Left colon (tissue), 2 donors: ENCODE measurements at regions not wholly inside any gene's neighbourhood (a gene's known extent, or its start where the extent isn't known, plus 50 kb on each side); places are given as distances from the start of the nearest gene placed in this dataset.
"Not testable (repeated sequence)": the region's sequence is repeated elsewhere in the genome, so short reads cannot be mapped to it uniquely, and the experiment has no call there.

Experiments
- ATAC-seq: fragments of 200-7000 bp; cut with Tn5 transposase; one replicate; pipeline ENCODE4 v1.9.1; 2020; ENCODE audit warnings: mild to moderate bottlenecking, moderate library complexity
- DNase-seq, 2 donors: peaks; one replicate each; pipeline ENCODE4 v3.0.0-alpha.2; 2020
- intact Hi-C, 2 donors: fragments of 100-400 bp; cut with DNase I in 1 of 2; cut with micrococcal nuclease in 1 of 2; formaldehyde crosslinking; loops; one replicate each; pipeline versions ENCODE4 v1.11.2 to v1.14.0; 2022; cut with DNase I, micrococcal nuclease
- donor health status: DM: no; HTN: no; CAD: no.
- donor health status: DM: yes; HTN: yes; CAD: no.

DNA sequence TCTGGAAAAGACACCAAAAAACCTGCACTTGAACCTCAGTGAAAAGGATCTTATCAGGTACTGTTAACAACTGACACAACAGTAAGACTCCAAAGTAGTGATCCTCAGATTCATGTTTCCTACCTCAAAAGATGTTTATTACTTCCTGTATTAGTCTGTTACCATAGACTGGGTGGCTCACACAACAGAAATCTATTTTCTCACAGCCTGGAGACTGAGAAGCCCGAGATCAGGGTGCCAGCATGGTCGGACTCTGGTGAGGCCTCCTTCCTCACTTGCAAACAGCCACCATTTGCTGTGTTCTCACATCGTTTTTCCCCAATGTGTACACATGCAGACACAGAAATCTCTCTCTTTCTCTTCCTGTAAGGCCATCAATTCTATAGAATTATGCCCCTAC, 154.0 kb upstream of the THSD7A start:
- intact Hi-C loops: no loop called here
- no peak for DNase-seq
- ATAC-seq: no peak

GRCh38 chr7:11988186-11988585, 156.2 kb upstream of the THSD7A start:
- ATAC-seq (peak; percentile 63), DNase-seq (no peak)
- intact Hi-C loops: no loop called here

GRCh38 chr7:12002428-12002827, 170.4 kb upstream of the THSD7A start:
- DNase-seq (no peak), ATAC-seq (no peak)
- intact Hi-C loops: no loop called here

DNA sequence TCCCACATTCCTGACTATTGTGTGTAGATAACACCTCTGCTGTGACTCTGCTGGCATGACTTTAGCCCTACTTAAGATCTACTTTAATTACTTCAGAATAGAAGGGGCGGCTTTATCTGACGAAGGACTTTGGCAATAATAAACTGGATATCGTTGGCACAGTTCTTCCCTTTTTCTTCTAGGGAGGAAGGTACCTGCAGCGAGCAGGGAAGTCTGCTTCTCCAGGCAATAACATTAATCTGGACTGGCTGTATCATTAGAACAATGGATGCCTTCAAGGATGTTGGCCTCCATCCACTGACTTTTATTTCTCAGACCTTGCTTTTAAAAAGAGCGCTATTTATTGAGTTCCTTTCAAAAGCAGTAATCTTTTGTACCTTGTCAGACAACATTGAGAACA, 172.6 kb upstream of the THSD7A start:
- ATAC-seq (peak; percentile 96), DNase-seq (peak in 1 of 2 donors; percentile 4)
- intact Hi-C loops: no loop called here

DNA sequence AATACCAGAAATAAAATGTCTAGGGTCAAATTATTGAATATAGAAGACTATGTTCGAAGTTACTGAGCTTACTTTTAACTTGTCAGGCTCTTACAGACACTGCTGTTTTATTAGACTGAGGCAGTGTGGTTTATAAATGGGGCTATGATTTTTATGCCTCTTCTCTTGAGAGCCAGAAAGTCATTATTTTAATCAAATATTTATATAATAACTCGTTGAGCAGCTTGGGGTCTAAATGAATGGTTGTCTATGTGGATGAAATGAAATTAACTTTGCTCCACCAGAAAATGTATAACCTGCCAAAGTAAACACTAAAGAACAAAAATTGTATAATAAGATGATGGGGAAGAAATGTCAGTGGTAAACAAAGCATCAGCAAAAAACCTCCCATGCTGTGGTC, 175.6 kb upstream of the THSD7A start:
- intact Hi-C loops: no loop called here
- ATAC-seq: no peak
- no peak for DNase-seq

GRCh38 chr7:12013983-12014382, 182.0 kb upstream of the THSD7A start:
- no peak for ATAC-seq
- DNase-seq: no peak
- intact Hi-C loops: loop anchor here in 1 of 2 donors (10.0 kb wide), 1 partner anchor 139 kb away; no protein-coding TSS in a partner anchor

- ATAC-seq (peak; percentile 37), DNase-seq (no peak)
- intact Hi-C loops: loop anchor here in 1 of 2 donors (10.0 kb wide), 1 partner anchor 142 kb away; no protein-coding TSS in a partner anchor
Measured at GRCh38 chr7:12016439-12016838, 184.4 kb upstream of the THSD7A start.

DNA sequence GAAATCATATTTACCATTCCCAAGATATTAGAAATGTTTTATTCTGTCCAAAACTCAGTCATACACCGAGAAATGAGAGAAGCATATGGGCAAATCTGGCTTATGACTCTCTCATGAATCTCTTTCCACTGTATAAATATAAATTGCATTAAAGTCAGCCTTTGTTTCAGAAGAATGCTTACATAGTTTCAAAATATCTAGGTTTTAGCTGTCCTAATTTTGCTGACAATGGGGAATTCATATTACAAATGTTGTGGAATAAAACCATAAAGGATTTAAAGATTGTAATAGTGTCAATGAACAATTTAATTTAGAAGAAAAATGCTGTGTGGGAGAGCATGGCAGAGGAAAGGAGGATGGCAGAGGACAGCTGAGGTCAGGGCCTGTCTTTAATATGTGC, 185.0 kb upstream of the THSD7A start:
- intact Hi-C loops: loop anchor here in 1 of 2 donors (10.0 kb wide), 1 partner anchor 142 kb away; no protein-coding TSS in a partner anchor
- no peak for DNase-seq
- ATAC-seq: no peak

DNA sequence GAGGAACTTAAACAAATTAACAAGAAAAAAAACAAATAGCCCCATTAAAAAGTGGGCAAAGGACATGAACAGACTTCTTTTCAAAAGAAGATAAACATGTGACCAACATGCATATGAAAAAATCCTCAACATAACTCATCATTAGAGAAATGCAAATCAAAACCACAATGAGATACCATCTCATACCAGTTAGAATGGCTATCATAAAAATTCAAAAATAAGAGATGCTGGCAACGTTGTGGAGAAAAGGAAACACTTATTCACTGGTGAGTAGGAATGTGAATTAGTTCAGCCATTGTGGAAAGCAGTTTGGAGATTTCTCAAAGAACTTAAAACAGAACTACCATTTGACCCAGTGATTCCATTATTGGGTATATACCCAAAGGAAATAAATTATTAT, 189.1 kb upstream of the TMEM106B start:
- DNase-seq, intact Hi-C loops, ATAC-seq: not testable (repeated sequence)

DNA sequence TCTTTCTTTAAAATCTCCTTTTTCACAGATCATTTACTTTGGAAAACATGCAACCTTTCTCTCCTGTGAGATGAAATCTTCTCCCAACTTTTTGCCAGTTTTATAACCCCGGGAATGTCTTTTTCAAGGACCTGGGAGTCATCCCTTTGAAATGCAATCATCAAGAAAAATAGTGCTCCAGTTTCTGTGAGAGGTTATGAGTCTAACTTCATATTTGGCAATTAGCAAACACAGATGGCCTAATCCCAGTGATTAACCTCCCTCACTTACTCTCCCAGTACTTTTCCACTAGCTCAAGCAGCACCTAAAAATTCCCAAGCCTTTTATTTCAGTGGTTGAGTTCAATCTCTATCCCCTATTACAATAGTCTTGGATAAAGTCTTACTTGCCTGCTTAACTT, 185.8 kb upstream of the TMEM106B start:
- intact Hi-C loops: no loop called here
- DNase-seq: no peak
- no peak for ATAC-seq

GRCh38 chr7:12028508-12028907, 182.6 kb upstream of the TMEM106B start:
- intact Hi-C loops: no loop called here
- no peak for ATAC-seq
- no peak for DNase-seq

GRCh38 chr7:12030116-12030515, 181.0 kb upstream of the TMEM106B start:
- no peak for DNase-seq
- no peak for ATAC-seq
- intact Hi-C loops: no loop called here

DNA sequence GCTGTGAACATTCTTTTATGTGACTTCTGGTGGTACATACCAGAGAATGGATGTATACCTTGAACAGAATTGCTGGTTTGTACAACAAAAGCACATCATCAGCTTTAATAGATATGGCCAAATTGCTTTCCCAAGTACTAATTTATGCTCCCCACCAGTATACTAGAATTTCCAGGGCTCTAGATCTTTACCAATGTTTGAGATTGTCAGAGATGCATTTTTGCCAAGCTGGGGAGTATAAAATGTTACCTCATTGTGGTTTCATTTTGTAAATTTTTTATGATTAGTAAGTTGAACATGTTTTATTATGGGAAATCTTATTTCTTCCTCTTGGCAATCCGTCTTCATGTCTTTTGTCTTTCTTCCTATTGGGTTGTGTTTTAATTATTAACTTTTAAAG, 179.9 kb upstream of the TMEM106B start:
- intact Hi-C loops: no loop called here
- ATAC-seq (no peak), DNase-seq (no peak)

DNA sequence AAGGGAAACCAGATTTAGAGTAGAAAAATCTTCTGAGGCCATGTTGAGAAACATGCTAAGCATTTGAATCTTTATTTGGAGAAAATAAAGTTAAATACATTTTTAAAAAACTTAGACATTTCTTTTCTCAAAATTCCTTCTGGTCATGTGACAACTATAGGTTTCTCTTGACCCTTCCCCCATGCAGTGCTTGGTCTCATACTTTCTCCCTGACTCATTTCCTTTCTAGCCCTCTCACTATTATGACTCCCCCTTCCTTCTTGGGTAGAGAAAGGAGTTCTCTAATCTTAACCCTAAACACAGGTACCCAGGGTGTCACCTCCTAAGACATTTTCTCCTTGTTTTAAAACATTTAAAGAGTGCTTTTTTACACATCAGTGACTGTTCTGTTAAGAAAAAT, 179.5 kb upstream of the TMEM106B start:
- DNase-seq (no peak), ATAC-seq (no peak)
- intact Hi-C loops: no loop called here

DNA sequence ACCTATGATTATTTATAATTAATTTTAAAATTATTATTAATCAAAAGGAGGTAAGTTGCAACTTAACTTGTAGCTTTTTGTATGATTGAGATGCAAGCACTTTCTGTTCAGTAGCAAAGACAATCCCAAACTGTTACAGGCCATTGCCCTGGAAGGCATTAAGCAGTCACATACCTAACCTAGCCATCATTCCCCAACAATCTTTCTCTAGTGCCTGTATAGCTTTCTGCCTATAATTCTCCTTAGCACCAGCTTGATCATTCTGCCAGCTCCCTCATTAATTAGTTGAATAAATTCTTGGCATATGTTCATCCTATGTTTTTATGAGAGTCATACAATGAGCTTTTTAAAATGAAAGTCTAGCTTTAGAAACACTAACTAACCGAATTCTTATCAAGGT, 178.9 kb upstream of the TMEM106B start:
- intact Hi-C loops: no loop called here
- ATAC-seq (no peak), DNase-seq (no peak)

DNA sequence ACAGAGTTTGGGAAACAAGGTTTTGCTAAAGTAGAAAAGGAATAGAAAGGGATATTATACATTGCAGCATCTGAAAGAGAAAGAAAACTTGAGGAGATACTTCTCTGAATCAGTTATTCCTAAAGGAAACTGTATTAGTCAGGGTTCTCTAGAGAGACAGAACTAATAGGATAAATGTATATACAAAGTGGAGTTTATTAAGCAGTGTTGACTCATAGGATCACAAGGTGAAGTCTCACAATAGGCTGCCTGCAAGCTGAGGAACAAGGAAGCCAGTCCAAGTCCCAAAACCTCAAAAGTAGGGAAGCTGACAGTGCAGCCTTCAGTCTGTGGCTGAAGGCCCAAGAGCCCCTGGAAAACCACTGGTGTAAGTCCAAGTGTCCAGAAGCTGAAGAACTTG, 167.6 kb upstream of the TMEM106B start:
- ATAC-seq, intact Hi-C loops, DNase-seq: not testable (repeated sequence)

DNA sequence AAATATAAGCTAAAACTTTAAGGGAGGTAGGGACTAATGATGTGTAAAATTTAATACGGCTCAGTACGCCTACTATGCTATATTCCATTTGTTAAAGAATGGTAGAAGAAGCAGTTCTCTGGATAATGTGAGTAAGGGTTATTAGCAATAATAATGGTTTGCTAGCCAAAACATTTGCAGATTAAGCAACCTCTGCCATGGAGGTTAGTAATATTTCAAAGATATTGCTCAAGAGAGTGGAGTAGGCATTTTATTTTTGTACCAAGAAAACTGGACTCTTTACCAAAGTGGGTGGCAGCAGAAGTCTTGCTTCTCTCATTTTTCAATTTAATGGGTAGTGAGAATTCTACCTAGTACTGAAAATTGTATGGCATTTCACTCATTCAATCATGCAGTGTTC, 158.9 kb upstream of the TMEM106B start:
- no peak for DNase-seq
- intact Hi-C loops: no loop called here
- ATAC-seq: no peak

DNA sequence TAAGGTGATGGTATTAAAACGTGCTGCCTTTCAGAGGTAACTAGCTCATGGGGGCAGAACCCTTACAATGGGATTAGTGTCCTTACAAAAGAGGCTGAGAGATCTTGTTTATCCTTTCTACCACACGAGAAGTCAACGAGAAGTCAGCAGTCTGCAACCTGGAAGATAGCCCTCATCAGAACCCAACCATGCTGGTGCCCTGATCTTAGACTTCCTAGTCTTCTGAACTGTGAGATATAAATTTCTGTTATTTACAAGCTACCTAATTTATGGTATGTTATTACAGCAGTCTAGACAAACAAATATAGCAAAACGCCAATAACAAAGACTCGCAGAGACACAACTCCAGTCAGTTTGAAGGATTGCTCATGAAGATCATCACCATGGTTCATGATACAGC, 157.5 kb upstream of the TMEM106B start:
- intact Hi-C loops: no loop called here
- ATAC-seq: no peak
- DNase-seq: no peak

DNA sequence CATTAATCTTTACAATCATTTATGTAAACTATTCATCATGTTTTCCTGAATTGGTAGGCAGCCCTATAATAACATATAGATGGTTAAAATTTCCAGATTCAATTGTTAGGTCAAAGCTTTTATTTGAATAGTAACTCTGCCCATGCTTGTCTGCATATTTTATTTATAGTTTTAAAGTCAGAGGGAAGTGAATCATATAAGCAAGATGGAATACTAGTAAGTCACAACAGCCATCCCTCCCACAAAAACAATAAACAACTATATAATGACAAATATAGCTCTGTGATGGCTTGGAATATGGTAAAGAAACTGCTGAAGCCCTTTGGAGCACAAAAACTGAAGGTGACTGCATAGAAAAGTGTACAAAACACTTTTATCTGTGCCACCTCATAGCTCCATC, 156.3 kb upstream of the TMEM106B start:
- intact Hi-C loops: no loop called here

GRCh38 chr7:12056381-12056780, 154.7 kb upstream of the TMEM106B start:
- no peak for DNase-seq
- ATAC-seq: no peak
- intact Hi-C loops: no loop called here

More for the DNA sequence above, 156.3 kb upstream of the TMEM106B start:
- ATAC-seq (no peak), DNase-seq (no peak)

DNA sequence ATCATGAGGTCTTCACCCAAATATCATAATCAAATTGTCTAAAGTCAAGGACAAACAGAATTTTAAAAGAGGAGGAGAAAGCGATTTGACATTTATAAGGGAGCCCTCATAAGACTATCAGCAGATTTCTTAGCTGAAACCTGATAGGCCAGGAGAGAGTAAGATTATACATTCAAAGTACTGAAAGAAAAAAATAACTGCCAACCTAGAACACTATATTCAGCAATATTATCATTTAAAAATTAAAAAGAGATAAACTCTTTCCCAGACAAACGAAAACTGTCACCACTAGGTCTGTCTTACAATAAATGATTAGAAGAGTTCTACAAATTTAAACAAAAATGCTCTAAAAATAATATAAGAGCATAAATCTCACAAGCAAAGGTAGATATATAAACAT, 154.1 kb upstream of the TMEM106B start:
- intact Hi-C loops: no loop called here
- ATAC-seq: no peak
- DNase-seq: no peak

DNA sequence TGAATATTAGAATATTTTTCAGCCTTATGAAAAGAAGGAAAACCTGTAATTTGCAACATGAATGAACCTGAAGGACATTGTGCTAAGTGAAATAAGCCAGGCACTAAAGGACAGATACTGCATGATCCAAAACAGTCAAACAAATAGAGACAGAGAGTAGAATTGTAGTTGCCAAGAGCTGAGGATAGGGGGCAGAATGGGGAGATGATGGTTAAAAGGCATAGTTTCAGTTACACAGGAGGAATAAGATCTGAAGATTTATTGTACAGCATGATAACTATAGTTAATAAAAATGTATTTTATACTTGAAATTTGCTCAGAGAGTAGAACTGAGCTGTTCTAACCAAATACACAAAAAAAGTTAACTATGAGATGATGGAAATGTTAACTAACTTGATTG, 149.0 kb upstream of the TMEM106B start:
- intact Hi-C loops: no loop called here
- no peak for ATAC-seq
- DNase-seq: no peak
